RWPE2 (cell line): ENCODE measurements at regions not wholly inside any gene's neighbourhood (a gene's known extent, or its start where the extent isn't known, plus 50 kb on each side); places are given as distances from the start of the nearest gene placed in this dataset.

ENCODE experiments used
- ATAC-seq: fragments of 200-7000 bp; cut with Tn5 transposase; 3 replicates; pipeline ENCODE4 v1.9.1; 2021; ENCODE audit warnings: low read depth
- DNase-seq: peaks from one replicate; pipeline ENCODE4 v3.0.0-alpha.2; 2020; ENCODE audit warnings: low spot score
- H3K27ac ChIP-seq: fragments of 450-650 bp; 2 replicates; pipeline ENCODE4 v1.5.1; 2017; ENCODE audit warnings: mild to moderate bottlenecking; ENCODE audit not compliant: poor library complexity, severe bottlenecking
- H3K27me3 ChIP-seq: fragments of 250-450 bp; sonication (Bioruptor Pico); 2 replicates; pipeline ENCODE4 v1.5.1; 2021; ENCODE audit warnings: mild to moderate bottlenecking, moderate library complexity; ENCODE audit not compliant: insufficient read depth, poor library complexity, severe bottlenecking
- H3K36me3 ChIP-seq: fragments of 250-450 bp; sonication (Bioruptor Pico); 2 replicates; pipeline ENCODE4 v1.5.1; 2020; ENCODE audit warnings: low read depth, mild to moderate bottlenecking, moderate library complexity
- H3K4me1 ChIP-seq: fragments of 250-450 bp; sonication (Bioruptor Pico); 2 replicates; pipeline ENCODE4 v1.5.1; 2021; ENCODE audit warnings: mild to moderate bottlenecking, moderate library complexity; ENCODE audit not compliant: insufficient read depth, poor library complexity, severe bottlenecking
- H3K4me3 ChIP-seq: fragments of 250-450 bp; sonication (Bioruptor Pico); 2 replicates; pipeline ENCODE4 v1.5.1; 2021; ENCODE audit warnings: mild to moderate bottlenecking, moderate library complexity; ENCODE audit not compliant: severe bottlenecking
- H3K9me3 ChIP-seq: fragments of 250-450 bp; sonication (Bioruptor Pico); 2 replicates; pipeline ENCODE4 v1.5.1; 2021; ENCODE audit warnings: mild to moderate bottlenecking, moderate library complexity; ENCODE audit not compliant: severe bottlenecking
- TF ChIP-seq, protein P1 (sequence below): fragments of 450-650 bp; IDR thresholded peaks from one replicate; pipeline ENCODE4 v1.5.1; 2017; ENCODE audit warnings: mild to moderate bottlenecking, moderate library complexity; ENCODE audit not compliant: poor library complexity, severe bottlenecking

DNA sequence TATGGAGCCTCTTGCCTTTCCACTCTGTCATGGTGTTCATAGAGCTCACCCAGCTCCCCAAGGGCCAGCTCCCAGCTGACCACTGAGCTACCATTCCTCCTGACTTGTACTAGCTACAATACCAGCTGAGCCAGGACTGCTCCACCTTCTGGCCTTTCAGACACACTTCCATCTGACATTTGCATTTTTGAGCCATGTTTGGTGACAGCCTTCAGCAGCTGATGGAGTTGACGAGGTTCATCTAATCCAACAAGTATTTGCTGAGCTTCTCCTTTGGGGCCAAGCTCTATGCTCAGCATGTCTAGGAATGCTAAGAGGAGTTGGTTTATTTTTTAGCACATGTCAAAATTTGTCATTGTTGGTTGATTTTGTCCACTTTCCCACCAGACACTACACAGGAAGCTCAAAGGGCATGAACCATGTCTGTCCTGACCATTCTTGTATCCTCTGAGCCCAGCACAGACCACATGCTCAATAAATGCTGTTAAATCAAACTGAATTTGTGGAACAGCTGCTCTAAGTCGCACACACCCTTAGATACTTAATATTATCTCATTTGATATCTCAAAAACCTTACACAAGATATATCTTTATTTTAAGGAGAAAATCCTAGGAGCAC lies 142.6 kb upstream of the PPARGC1A start:
- no peaks in the 10 kb centered on the region for H3K9me3 ChIP-seq
- H3K27ac ChIP-seq: no peak overlapping the region
- no peaks in the 10 kb centered on the region for H3K36me3 ChIP-seq
- TF ChIP-seq, protein P1, sequence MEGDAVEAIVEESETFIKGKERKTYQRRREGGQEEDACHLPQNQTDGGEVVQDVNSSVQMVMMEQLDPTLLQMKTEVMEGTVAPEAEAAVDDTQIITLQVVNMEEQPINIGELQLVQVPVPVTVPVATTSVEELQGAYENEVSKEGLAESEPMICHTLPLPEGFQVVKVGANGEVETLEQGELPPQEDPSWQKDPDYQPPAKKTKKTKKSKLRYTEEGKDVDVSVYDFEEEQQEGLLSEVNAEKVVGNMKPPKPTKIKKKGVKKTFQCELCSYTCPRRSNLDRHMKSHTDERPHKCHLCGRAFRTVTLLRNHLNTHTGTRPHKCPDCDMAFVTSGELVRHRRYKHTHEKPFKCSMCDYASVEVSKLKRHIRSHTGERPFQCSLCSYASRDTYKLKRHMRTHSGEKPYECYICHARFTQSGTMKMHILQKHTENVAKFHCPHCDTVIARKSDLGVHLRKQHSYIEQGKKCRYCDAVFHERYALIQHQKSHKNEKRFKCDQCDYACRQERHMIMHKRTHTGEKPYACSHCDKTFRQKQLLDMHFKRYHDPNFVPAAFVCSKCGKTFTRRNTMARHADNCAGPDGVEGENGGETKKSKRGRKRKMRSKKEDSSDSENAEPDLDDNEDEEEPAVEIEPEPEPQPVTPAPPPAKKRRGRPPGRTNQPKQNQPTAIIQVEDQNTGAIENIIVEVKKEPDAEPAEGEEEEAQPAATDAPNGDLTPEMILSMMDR: peak; percentile 19
- H3K4me3 ChIP-seq: no peak overlapping the region
- DNase-seq (no peak), ATAC-seq (peak; percentile 31; the same call in 1 of the 3 replicates)
- H3K27me3 ChIP-seq: no peaks in the 10 kb centered on the region
- no peaks in the 10 kb centered on the region for H3K4me1 ChIP-seq

DNA sequence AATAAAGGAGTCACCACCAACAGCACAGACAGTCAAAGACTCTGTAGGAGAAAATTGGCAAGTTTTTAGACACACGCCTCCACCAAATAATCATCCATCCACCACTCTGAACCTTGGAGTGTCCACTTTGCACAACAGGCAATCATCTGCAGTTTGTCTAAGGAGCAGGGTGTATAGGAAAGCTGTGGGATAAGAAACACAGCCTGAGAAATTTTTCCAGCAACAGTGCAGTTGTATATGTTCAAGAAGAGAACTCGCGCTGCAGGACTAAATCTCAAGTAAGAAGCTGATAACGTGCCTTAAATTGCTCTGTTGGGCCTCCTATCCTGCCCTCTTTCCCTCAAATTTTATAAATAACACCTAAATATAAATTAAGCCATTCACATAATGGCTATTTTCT lies 136.7 kb upstream of the PPARGC1A start:
- Histone ChIP-seq H3K36me3 (no peaks in the 10 kb centered on the region), H3K4me1 (no peaks in the 10 kb centered on the region), H3K4me3 (no peak overlapping the region), H3K27me3 (no peaks in the 10 kb centered on the region), H3K27ac (no peak overlapping the region), H3K9me3 (no peaks in the 10 kb centered on the region)
- ATAC-seq (no peak), DNase-seq (no peak)
- TF ChIP-seq, protein P1: no peak

GRCh38 chr4:24024605-24025004 lies 134.8 kb upstream of the PPARGC1A start:
- H3K27me3 ChIP-seq: no peaks in the 10 kb centered on the region
- DNase-seq: no peak
- no peak for ATAC-seq
- H3K36me3 ChIP-seq: no peaks in the 10 kb centered on the region
- TF ChIP-seq, protein P1: no peak
- H3K9me3 ChIP-seq: no peaks in the 10 kb centered on the region
- no peak overlapping the region for H3K27ac ChIP-seq
- no peaks in the 10 kb centered on the region for H3K4me1 ChIP-seq
- H3K4me3 ChIP-seq: no peak overlapping the region

- Histone ChIP-seq H3K4me3 (no peak overlapping the region), H3K27me3 (no peaks in the 10 kb centered on the region), H3K27ac (no peak overlapping the region), H3K36me3 (no peaks in the 10 kb centered on the region), H3K9me3 (no peaks in the 10 kb centered on the region), H3K4me1 (no peaks in the 10 kb centered on the region)
- DNase-seq: no peak
- no peak for ATAC-seq
- TF ChIP-seq, protein P1: no peak
These were observed 134.3 kb upstream of the PPARGC1A start for GRCh38 chr4:24024157-24024556.

- Histone ChIP-seq H3K9me3 (no peaks in the 10 kb centered on the region), H3K4me3 (no peak overlapping the region), H3K36me3 (no peaks in the 10 kb centered on the region), H3K27me3 (no peaks in the 10 kb centered on the region), H3K27ac (no peak overlapping the region), H3K4me1 (no peaks in the 10 kb centered on the region)
- TF ChIP-seq, protein P1: no peak
- DNase-seq (no peak), ATAC-seq (no peak)
These were observed 125.9 kb upstream of the PPARGC1A start for GRCh38 chr4:24015782-24016181.
